Stimulated activated CD8-positive, alpha-beta memory T cell treated with anti-CD3 and anti-CD28 coated beads, Interleukin-2, amount 100 ng/mL, for 48 hours (primary cell): ENCODE measurements at regions not wholly inside any gene's neighbourhood (a gene's known extent, or its start where the extent isn't known, plus 50 kb on each side); places are given as distances from the start of the nearest gene placed in this dataset.
"Not testable (repeated sequence)": the region's sequence is repeated elsewhere in the genome, so short reads cannot be mapped to it uniquely, and the experiment has no call there.

Experiments used
- DNase-seq, 2 donors: peaks; one replicate each; pipeline ENCODE4 v3.0.0-alpha.2; 2020; ENCODE audit warnings: low read depth in 2 of 2

GRCh38 chr18:44536619-44537018 is 144.1 kb upstream of the SETBP1 start:
- no peak for DNase-seq

DNA sequence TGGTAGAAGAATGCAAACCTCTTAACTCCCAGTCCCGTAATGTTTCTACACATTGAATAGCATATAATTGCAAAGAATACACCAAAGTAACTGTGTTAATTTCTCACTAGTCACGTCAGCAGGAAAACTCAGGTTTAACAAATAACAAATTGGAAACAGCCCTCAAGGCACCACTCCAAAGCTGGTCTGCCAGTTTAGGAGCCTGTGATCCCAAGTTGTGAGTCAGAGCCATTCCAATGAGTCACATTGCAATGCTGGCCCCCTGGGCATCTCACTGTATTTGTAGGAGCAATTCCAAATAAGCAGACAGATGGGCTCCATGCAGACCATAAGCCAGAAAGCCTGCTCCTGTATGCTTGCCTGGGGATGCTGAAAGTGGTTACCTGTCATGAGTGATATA is 143.2 kb upstream of the SETBP1 start:
- DNase-seq: no peak

DNA sequence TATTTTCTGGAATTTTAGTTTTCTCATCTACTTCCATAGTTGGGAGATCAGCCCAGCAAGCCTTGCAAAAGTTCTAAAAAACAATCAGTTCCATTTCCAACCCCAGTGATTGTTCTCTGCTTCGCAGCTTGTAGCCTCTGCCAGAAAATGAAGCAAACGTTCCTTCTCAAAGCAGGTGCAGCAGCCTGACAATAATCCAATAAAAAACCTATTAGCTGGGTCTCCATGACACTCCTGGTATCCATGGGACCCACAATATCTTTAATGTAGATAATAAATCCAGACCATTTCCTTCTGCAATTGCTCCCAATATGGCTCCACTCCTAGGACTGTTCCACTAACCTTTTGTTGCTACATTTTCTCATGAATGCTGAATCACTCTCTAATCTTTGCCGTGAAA is 140.8 kb upstream of the SETBP1 start:
- no peak for DNase-seq

DNA sequence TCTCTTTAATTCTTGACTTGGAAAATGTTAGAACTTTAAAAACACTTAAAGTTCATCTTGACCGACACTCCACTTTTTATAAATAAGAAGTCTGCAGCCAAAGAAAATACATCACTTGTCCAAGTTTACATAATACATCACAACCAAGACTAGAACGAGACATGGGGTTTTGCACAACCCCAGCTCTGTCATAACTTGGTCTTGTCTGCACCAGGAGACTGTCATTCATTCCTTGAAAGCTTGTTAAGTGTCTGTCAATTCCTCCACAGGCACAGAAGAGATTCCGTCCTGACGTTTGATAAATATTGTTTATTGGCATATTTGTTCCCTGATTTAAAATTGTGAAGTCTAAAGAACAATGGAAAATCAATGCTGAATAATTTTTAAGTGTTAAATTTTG is 139.5 kb upstream of the SETBP1 start:
- DNase-seq: no peak

DNA sequence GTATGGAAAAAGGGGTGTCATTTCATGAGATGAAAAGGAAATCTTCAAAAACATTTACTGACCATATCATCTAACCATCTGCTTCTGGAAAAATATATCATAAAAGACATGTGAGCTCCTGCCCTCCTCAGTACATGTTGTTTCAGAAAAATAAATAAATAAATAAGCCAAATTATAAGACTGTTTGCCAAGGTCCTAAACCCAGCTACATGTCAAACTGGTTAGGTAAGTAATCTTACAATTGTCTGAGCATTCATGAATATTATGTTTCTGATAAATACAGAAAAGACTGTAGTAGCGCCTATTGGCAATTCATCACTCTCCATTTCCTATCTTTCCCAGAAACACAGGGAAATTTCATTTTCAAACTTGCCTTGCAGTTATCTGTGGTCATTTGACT is 138.9 kb upstream of the SETBP1 start:
- DNase-seq: no peak

- no peak for DNase-seq
Measured at GRCh38 chr18:44543387-44543786, 137.3 kb upstream of the SETBP1 start.

DNA sequence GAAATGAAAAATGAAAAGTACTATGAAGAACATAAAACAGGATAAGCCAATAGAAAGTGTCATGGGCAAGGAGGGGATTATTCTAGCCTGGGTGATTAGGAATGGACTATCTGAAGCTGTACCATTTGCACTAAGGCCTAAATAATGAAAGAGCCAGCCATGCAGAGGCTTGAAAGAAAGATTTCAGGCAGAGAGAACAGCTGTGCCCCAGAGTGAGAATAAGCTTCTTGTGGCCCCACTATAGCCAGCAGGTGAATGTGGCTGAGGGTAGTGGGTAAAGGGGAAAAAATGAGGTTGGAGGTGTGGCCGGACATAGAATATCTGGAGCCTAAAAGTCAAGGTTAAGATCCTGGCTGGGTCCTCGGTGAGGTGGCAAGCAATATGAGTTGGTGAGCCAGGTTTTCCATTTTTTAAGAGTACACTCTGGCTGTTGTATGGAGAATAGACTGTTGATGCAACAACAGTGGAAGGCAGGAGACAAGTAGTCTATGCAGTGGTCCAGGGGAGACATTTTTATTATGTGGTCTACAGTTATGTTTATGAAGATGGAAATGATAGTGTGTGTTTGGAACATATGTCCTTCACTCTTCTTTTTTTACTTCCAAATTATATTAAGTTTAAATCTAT is 135.2 kb upstream of the SETBP1 start:
- DNase-seq: no peak

DNA sequence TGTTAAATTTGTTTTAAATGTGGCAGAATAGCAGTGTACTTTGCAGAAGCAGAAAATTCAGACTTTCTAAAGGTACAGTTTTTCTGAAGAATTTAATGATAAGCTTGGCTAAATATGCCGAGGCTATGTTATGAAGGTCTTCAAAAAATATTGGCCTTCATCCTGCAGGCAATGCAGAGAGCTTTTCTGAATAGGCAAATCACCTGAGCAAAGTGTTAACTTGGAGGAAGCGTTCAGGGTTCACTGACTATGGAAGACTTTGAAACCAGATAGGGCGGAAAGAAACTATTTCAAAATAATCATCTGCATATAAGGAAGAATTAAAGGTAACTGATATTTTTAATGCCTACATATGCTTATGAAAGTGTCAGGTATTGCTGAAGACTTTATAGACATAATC is 133.7 kb upstream of the SETBP1 start:
- DNase-seq: no peak

DNA sequence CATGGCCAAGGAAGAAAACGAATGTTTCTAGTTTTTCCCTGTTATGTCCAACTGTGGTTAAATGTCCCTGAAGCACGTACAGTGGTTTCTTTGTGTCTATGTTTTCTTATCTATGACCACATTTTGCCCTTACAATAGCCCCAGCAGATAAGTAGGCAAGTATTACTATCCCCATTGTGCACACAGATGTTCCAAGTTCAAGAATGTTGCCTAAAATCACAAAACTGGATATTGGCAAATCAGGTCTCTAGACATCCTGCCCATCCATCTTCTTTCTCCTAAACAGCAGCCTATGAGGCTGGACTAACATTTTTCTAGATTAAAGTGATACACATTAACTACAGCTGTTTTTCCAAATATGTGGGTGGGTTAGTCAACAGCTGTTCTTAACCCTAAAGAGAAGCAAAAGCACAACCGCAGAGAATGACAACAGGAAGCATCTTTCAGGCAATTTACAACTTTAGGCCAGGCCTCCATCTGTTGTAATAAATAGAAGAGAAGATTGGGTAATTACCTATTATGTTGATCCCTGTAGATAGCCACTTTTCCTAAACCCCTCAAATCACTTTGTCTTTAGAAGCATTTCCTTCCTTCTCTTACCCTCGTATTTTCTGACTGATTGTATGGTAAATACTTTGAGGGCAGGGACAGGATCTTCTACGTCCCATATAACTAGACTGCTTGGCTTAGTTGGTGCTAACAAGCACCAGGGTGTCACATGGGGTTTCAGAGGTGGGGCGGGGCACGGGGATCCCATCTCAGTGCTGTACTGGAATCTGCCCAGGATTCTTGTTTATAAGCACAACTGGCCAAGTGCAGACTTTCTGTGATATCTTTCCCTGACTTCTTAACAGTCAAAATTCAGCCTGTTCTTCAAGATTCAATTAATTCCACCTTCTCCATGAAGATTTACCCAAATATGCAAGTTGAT is 132.1 kb upstream of the SETBP1 start:
- no peak for DNase-seq

DNA sequence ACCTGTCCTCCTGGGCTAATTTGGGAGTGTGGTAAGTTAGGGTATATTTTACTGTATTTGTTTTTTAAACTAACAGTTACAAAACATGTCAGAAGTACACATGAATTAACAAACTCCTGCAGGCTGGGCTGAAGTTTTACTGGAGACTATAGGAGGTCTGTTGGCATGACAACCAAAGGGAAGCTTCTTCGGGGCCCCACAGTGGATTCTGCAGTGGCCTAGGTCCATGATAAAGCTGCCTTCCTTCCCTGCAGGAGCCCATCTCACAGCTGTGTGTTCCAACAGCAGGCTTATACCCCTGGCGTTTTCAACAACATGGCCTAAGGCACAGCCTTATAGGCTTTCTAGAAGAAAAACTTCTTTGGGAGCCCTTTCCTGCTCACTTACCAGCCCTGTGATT is 128.0 kb upstream of the SETBP1 start:
- DNase-seq: no peak

GRCh38 chr18:44556296-44556695 is 124.4 kb upstream of the SETBP1 start:
- no peak for DNase-seq

DNA sequence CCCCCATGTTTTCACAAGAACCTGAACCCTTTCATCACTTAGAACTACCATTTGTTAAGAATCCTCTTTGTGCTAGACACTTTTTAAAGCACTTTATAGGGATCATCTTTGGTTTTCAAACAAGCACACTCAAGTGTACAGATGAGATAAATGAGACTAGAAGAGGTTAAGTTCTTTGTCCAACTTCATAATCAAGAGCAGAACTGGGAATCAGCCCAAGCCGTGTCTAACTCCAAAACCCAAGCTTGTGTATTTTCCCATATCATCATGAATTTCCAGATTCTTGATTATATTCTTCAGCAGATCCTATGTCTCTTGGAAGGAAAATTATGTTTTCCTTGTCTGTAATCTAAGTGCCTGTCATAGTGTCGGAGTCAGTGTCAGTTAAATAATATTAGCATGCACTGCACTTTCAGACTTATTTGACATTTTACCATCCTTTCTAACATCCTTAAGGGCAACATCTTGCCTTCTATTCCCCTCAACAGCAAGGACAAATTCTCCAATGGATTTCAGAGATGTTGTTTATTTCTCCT is 123.0 kb upstream of the SETBP1 start:
- no peak for DNase-seq

DNA sequence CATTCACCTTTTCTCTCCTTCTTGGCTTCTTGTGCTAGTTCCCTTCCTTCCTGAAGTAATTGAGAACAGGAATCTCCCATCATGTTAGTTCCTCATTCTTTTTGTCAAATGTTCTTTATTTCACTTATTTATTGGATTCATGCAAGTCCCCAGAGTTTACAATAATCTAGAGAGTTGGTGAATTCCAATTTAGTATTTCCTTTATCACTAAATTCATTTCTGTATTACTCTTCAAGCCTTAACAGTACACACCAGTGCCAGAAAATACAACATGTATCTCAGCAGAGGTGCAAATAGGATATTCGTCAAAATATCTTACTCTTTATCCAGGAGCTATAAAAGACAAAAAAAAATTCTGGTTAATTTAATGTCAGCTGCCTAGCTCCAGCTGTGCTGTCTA is 121.9 kb upstream of the SETBP1 start:
- no peak for DNase-seq

- DNase-seq: no peak
Measured at GRCh38 chr18:44562986-44563385, 117.7 kb upstream of the SETBP1 start.

GRCh38 chr18:44564922-44565321 is 115.8 kb upstream of the SETBP1 start:
- DNase-seq: no peak

- DNase-seq: no peak
Measured at GRCh38 chr18:44568342-44568741, 112.3 kb upstream of the SETBP1 start.

DNA sequence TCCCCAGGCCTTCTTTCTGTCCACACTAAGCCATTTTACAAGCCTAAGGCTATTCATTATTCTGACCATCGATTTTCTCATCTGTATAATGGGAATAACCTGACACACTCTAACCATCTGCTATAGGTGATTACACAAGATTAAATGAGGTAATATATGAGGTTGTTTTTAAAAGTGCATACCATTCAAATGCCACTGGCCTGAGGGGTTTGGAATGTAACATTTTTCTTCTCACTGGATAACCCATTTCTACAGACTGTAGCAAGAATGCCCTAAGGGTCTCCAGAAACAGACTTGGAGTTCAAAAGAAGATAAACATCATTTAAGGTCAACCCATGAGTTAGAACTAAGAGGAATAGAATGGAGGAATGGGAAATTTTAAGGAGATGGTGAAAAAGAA is 111.7 kb upstream of the SETBP1 start:
- no peak for DNase-seq

DNA sequence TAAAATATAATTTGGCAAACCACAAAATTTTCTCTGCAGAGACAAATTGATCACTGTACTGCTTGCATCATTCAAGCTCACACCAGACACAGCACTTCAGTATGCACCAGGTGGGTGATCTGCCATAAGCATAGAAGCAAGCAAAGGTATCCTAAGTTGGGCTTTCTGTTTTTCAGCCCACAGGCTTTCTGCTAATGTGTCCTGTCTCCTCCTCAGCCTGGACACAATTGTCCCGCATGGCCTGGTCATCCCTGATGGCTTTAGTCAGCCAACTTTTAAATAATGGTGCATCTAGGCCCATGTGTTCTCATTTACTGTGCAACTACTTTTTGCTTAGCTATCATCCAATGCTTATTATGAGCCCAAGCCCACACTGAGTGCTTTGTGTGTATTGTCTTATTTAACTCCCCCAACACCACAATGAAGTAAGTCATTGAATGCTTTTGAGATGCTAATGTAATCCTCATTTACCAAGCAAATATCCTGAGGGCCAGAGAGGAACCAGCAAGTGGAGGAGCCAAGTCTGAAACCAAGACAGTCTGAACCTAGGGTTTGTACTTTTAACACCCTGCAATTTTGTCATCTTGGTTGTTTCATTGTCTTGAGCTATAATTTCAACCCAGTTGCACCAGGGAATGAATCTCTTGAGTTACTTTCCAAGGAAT is 111.2 kb upstream of the SETBP1 start:
- DNase-seq: no peak

DNA sequence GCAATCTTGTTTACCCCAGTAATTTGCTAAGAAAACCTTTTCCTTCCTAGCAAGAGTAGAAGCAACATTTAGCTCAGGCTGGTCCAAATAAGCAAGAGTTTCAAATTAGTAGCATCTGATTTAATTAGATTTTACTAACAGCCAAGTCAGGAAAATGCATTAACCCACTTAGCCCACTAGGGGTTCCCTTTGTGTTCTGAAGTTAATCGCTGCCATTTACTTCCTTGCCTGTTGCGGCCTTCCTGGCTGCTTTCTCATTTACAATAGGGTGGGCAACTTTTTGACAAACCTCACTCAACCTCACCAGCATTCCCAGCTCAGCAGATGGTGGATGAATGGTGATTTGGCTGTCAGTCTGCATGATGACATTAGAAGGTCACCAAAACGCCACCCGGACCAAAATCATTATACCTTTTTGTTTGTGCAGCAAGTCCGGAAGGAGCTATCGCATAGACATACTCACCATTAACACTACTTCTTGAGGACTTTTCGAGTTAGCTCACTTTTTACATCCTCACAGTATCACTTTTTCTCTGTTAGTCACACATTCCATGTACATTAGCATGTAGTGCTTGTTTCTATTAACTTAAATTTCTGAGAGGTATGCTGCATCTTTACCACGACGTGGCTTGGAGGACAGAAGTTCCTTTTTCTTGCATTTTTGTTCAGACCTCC is 101.5 kb upstream of the SETBP1 start:
- DNase-seq: no peak

DNA sequence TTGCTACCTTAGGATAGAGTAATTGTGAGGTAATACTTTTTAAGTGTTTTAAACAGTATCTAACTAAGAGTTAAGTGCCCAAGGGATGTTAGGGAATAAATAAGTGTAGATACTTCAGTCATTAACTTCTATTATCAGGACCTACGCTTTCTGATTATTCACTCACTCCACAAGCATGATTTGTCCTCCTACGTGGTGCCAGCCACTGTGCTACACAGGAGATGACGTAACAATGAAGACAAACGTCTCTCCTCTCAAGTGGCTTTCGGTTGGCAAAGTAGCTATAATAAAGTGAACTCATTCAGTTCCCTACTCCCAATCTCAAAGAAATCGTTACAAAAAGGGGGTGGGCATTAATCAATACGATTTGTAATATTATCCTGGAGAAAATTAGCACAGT is 100.9 kb upstream of the SETBP1 start:
- DNase-seq: no peak

- no peak for DNase-seq
Measured at GRCh38 chr18:44580159-44580558, 100.5 kb upstream of the SETBP1 start.

GRCh38 chr18:44580782-44581181 is 99.9 kb upstream of the SETBP1 start:
- not testable (repeated sequence) for DNase-seq
